Uterus (tissue), 3 donors: ENCODE measurements at regions not wholly inside any gene's neighbourhood (a gene's known extent, or its start where the extent isn't known, plus 50 kb on each side); places are given as distances from the start of the nearest gene placed in this dataset.
"Not testable (repeated sequence)": the region's sequence is repeated elsewhere in the genome, so short reads cannot be mapped to it uniquely, and the experiment has no call there.

Experiments used
- DNase-seq, 2 donors: peaks; one replicate each; pipeline ENCODE4 v3.0.0-alpha.2; 2019 to 2020
- H3K27ac ChIP-seq, 2 donors: fragments of 200-600 bp; sonication (generic); 1 replicate in 1 of 2; 2 replicates in 1 of 2; pipeline ENCODE4 v1.5.1; 2016 to 2018
- H3K27me3 ChIP-seq, 2 donors: fragments of 200-600 bp; sonication (generic); one replicate each; pipeline ENCODE4 v1.5.1; 2018 to 2019; ENCODE audit warnings: control low read depth in 1 of 2
- H3K36me3 ChIP-seq, 2 donors: fragments of 200-600 bp; sonication (generic); one replicate each; pipeline ENCODE4 v1.5.1; 2019; ENCODE audit warnings: control low read depth in 1 of 2
- H3K4me1 ChIP-seq, 2 donors: fragments of 200-600 bp; sonication (generic); one replicate each; pipeline ENCODE4 v1.5.1; 2018 to 2019; ENCODE audit warnings: control low read depth in 1 of 2
- H3K4me3 ChIP-seq, 2 donors: fragments of 200-600 bp; sonication (generic); 1 replicate in 1 of 2; 2 replicates in 1 of 2; pipeline ENCODE4 v1.5.1; 2018 to 2019; ENCODE audit warnings: mild to moderate bottlenecking in 1 of 2
- H3K9me3 ChIP-seq, 2 donors: fragments of 200-600 bp; sonication (generic); one replicate each; pipeline ENCODE4 v1.5.1; 2019; ENCODE audit warnings: control low read depth in 1 of 2
- POLR2A ChIP-seq, 2 donors: fragments of 450-650 bp; IDR thresholded peaks; one replicate each; pipeline ENCODE4 v1.6.1; 2016; ENCODE audit warnings: antibody characterized with exemption in 2 of 2, mild to moderate bottlenecking in 1 of 2, moderate library complexity in 1 of 2
- intact Hi-C: fragments of 100-400 bp; cut with DNase I; formaldehyde crosslinking; loops from one replicate; pipeline ENCODE4 v1.15.1; 2023; ENCODE audit warnings: low total_unique reads
- TF ChIP-seq, protein P1 (sequence below), 4 experiments: fragments of 200-600 bp in 2 of 4; fragments of 450-650 bp in 2 of 4; sonication (generic) in 2 of 4; IDR thresholded peaks; one replicate each; pipeline ENCODE4 v1.5.1; 2016 to 2019; ENCODE audit warnings: antibody characterized with exemption in 4 of 4, mild to moderate bottlenecking in 2 of 4, moderate library complexity in 1 of 4
- donor health status: DM: yes; HTN: yes; CAD: no.

DNA sequence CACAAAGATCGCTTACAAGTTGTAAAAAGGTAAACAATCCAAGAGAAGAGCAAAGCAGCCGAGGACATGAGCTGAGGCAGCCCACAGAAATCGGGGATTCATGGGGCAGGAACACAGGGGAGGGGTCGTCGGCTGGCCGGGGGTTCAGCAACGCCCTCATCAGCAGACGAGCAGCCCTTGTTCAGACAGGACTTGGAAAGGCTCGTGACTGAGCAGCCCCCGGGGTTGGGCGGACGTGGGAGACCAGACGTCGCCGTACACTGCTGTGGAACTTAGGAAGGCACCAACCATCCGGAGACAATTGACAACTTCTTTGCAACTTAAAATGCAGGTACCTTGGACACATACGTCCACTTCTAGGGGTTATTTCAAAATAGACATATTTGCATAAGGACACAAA lies 370.5 kb downstream of the BRD1 start:
- Histone ChIP-seq H3K27me3 (peaks cover 0 to 6% of the 10 kb centered on the region in 2 donors), H3K9me3 (no peaks in the 10 kb centered on the region), H3K27ac (no peak overlapping the region), H3K4me3 (no peak overlapping the region), H3K4me1 (no peaks in the 10 kb centered on the region), H3K36me3 (no peaks in the 10 kb centered on the region)
- TF ChIP-seq, protein P1, sequence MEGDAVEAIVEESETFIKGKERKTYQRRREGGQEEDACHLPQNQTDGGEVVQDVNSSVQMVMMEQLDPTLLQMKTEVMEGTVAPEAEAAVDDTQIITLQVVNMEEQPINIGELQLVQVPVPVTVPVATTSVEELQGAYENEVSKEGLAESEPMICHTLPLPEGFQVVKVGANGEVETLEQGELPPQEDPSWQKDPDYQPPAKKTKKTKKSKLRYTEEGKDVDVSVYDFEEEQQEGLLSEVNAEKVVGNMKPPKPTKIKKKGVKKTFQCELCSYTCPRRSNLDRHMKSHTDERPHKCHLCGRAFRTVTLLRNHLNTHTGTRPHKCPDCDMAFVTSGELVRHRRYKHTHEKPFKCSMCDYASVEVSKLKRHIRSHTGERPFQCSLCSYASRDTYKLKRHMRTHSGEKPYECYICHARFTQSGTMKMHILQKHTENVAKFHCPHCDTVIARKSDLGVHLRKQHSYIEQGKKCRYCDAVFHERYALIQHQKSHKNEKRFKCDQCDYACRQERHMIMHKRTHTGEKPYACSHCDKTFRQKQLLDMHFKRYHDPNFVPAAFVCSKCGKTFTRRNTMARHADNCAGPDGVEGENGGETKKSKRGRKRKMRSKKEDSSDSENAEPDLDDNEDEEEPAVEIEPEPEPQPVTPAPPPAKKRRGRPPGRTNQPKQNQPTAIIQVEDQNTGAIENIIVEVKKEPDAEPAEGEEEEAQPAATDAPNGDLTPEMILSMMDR (IDR thresholded peaks at IDR 0.05), result no peak
- no peak for TF ChIP-seq POLR2A (IDR thresholded peaks at IDR 0.05)
- intact Hi-C loops, result no loop called here
- no peak for DNase-seq

- H3K27me3 ChIP-seq, result peaks cover 0 to 10% of the 10 kb centered on the region in 2 donors
- no peak for TF ChIP-seq POLR2A (IDR thresholded peaks at IDR 0.05)
- TF ChIP-seq, protein P1 (IDR thresholded peaks at IDR 0.05), result no peak
- no peak for DNase-seq
- no peaks in the 10 kb centered on the region for H3K36me3 ChIP-seq
- H3K4me1 ChIP-seq, result no peaks in the 10 kb centered on the region
- no peaks in the 10 kb centered on the region for H3K9me3 ChIP-seq
- no peak overlapping the region for H3K4me3 ChIP-seq
- no peak overlapping the region for H3K27ac ChIP-seq
- intact Hi-C loops, result no loop called here
Measured at GRCh38 chr22:49455595-49455994, 372.1 kb downstream of the BRD1 start.

DNA sequence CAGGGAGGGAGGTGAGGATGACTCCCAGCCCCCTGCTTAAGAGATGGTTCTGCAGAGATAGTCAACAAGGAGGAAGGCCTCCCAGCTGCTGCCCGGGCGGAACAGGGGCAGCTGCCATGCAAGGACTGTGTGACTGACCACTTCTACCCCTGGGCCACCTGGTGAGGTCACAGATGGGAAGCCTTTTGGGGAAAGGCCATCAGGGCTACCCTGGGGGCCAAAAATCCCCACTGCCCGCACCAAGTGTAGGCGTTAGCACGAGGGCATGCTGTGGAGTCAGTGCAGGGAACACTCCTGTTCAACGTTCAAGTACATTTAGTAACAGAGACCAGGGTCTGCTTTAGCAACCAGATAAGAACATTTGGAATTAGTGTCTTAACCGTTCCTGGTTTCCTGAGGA lies 372.9 kb downstream of the BRD1 start:
- Histone ChIP-seq H3K36me3 (no peaks in the 10 kb centered on the region), H3K9me3 (no peaks in the 10 kb centered on the region), H3K4me1 (no peaks in the 10 kb centered on the region), H3K4me3 (no peak overlapping the region), H3K27me3 (peaks cover 0 to 10% of the 10 kb centered on the region in 2 donors), H3K27ac (no peak overlapping the region)
- DNase-seq, result no peak
- TF ChIP-seq, protein P1 (IDR thresholded peaks at IDR 0.05), result no peak
- no peak for TF ChIP-seq POLR2A (IDR thresholded peaks at IDR 0.05)
- intact Hi-C loops, result no loop called here

- Histone ChIP-seq H3K27me3 (peaks cover 0 to 10% of the 10 kb centered on the region in 2 donors), H3K36me3 (no peaks in the 10 kb centered on the region), H3K27ac (no peak overlapping the region), H3K4me3 (no peak overlapping the region), H3K9me3 (no peaks in the 10 kb centered on the region), H3K4me1 (no peaks in the 10 kb centered on the region)
- intact Hi-C loops, result no loop called here
- DNase-seq, result no peak
- TF ChIP-seq POLR2A (IDR thresholded peaks at IDR 0.05), result no peak
- TF ChIP-seq, protein P1 (IDR thresholded peaks at IDR 0.05), result no peak
Measured at GRCh38 chr22:49453771-49454170, 373.9 kb downstream of the BRD1 start.

DNA sequence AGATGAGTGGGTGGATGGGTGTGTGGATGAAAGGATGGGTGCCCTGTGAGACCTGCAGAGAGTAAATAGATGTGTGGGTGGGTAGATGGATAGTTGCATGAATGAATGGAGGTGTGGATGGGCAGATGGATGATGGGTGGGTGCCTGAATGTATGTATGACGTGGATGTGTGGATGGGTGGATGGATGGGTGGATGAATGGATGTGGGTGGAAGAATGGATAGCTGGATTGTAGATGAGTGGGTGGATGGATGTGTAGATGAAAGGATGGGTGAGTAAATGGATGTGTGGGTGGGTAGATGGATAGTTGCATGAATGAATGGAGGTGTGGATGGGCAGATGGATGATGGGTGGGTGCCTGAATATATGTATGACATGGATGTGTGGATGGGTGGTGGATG lies 374.7 kb downstream of the BRD1 start:
- H3K36me3 ChIP-seq, H3K4me1 ChIP-seq, DNase-seq, H3K4me3 ChIP-seq, intact Hi-C loops, H3K9me3 ChIP-seq, H3K27ac ChIP-seq, H3K27me3 ChIP-seq: not testable (repeated sequence)

DNA sequence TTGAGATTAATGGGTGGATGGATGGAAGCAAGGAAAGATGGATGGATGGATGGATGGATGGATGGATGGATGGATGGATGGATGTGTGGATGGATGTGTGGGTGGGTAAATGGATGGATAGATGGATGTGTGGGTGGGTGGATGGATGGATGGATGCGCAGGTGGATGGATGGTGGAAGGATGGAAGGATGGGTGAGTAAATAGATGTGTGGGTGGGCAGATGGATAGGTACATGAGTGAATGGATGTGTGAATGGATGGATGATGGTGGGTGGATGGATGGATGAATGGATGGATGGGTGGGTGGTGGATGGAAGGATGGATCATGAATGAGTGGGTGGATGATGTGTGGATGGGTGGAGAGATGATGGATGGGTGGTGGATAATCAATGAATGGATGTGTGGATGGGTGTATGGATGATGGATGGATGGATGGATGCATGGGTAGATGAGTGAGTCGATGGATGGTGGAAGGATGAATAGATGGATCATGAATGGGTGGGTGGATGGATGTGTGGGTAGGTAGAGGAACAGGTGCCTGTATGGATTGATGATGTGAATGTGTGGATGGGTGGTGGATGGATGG lies 375.2 kb downstream of the BRD1 start:
- no peak overlapping the region for H3K4me3 ChIP-seq
- DNase-seq, result no peak
- H3K36me3 ChIP-seq, result no peaks in the 10 kb centered on the region
- H3K27me3 ChIP-seq, result peaks cover 0 to 10% of the 10 kb centered on the region in 2 donors
- H3K4me1 ChIP-seq, result no peaks in the 10 kb centered on the region
- no peaks in the 10 kb centered on the region for H3K9me3 ChIP-seq
- H3K27ac ChIP-seq, result no peak overlapping the region
- intact Hi-C loops, result no loop called here
- TF ChIP-seq POLR2A (IDR thresholded peaks at IDR 0.05), result no peak
- TF ChIP-seq, protein P1 (IDR thresholded peaks at IDR 0.05), result no peak
